K562 (cell line): ENCODE measurements at regions not wholly inside any gene's neighbourhood (a gene's known extent, or its start where the extent isn't known, plus 50 kb on each side); places are given as distances from the start of the nearest gene placed in this dataset.

Source experiments
- ATAC-seq: fragments of 200-7000 bp; cut with Tn5 transposase; 3 replicates; pipeline ENCODE4 v1.9.1; 2020; ENCODE audit warnings: moderate library complexity
- BruUV-seq: library from RNA; stranded (reverse); fragments of 400-500 nt; replicated peaks from 2 replicates; lab custom pipeline; 2021; lab: Mats Ljungman, UMichigan
- CTCF ChIA-PET: fragments of 300-600 bp; formaldehyde crosslinking; extraction: SDS; loops from one replicate; lab custom pipeline; 2021; ENCODE audit warnings: low intra/inter-chr PET ratio; lab: Yijun Ruan, JAX
- POLR2A ChIA-PET: fragments of 300-600, 350-650 bp; sonication (Branson Sonifier 250); formaldehyde crosslinking; extraction: SDS; loops from one replicate; lab custom pipeline; 2021; ENCODE audit warnings: antibody characterized with exemption, inconsistent platforms; lab: Yijun Ruan, JAX
- DNase-seq, 4 experiments: peaks; one replicate each; pipeline versions ENCODE4 v3.0.0 to v3.0.0-alpha.2; 2011 to 2018; ENCODE audit warnings: low spot score in 3 of 4, mixed read lengths in 3 of 4; ENCODE audit errors: extremely low read depth in 1 of 4
- FAIRE-seq: peaks from 2 replicates; lab custom pipeline; 2011; peaks lifted over from hg19 to GRCh38; lab: Jason Lieb, UNC
- H2AFZ ChIP-seq: 2 replicates; pipeline ENCODE4 v1.6.0; 2011; ENCODE audit warnings: low read depth, low read length, control low read depth, inconsistent platforms
- H3K27ac ChIP-seq: fragments of 200-600 bp; 3 replicates; pipeline ENCODE4 v1.8.0; 2011; ENCODE audit warnings: low read depth, mild to moderate bottlenecking, control low read depth, inconsistent platforms, low read length, moderate library complexity, mixed read lengths; ENCODE audit errors: extremely low read depth
- H3K27me3 ChIP-seq, 2 experiments: fragments of 300-600 bp in 1 of 2; 2 replicates in 1 of 2; 3 replicates in 1 of 2; pipeline versions ENCODE4 v1.6.0 to v1.8.0; 2011; ENCODE audit warnings: inconsistent platforms in 2 of 2, low read length in 2 of 2, mild to moderate bottlenecking in 1 of 2, mixed read lengths in 1 of 2, moderate library complexity in 1 of 2; ENCODE audit not compliant: control insufficient read depth in 2 of 2, insufficient read depth in 2 of 2
- H3K36me3 ChIP-seq: fragments of 300-600 bp; 3 replicates; pipeline ENCODE4 v1.8.0; 2011; ENCODE audit warnings: mild to moderate bottlenecking, low read length, inconsistent platforms; ENCODE audit not compliant: control insufficient read depth, insufficient read depth
- H3K4me1 ChIP-seq, 2 experiments: fragments of 200-600 bp in 1 of 2; replicated peaks in 1 of 2; 2 replicates in 1 of 2; 3 replicates in 1 of 2; pipeline versions ENCODE4 v1.5.1 to v1.8.0; 2011; ENCODE audit warnings: inconsistent platforms in 2 of 2, low read length in 2 of 2, mild to moderate bottlenecking in 1 of 2, mixed read lengths in 1 of 2, moderate library complexity in 1 of 2; ENCODE audit not compliant: control insufficient read depth in 2 of 2, insufficient read depth in 2 of 2
- H3K4me2 ChIP-seq: 2 replicates; pipeline ENCODE4 v1.6.1; 2011; ENCODE audit warnings: low read length, control low read depth, inconsistent platforms, mixed read lengths; ENCODE audit not compliant: insufficient read depth
- H3K4me3 ChIP-seq: fragments of 200-600 bp; sonication (generic), shearing (Covaris generic); 2 replicates; pipeline ENCODE4 v1.5.1; 2016; ENCODE audit warnings: control low read depth, inconsistent platforms
- H3K79me2 ChIP-seq: fragments of 200-600 bp; 3 replicates; pipeline ENCODE4 v1.8.0; 2011; ENCODE audit warnings: low read length, inconsistent platforms; ENCODE audit not compliant: control insufficient read depth, insufficient read depth
- H3K9ac ChIP-seq, 2 experiments: 2 replicates each; pipeline versions ENCODE4 v1.6.0 to v1.6.1; 2011; ENCODE audit warnings: low read depth in 2 of 2, low read length in 2 of 2, control low read depth in 1 of 2, inconsistent platforms in 1 of 2, mild to moderate bottlenecking in 1 of 2, mixed read lengths in 1 of 2; ENCODE audit not compliant: insufficient read depth in 1 of 2
- H3K9me1 ChIP-seq: one replicate; pipeline ENCODE4 v1.6.0; 2011; ENCODE audit warnings: inconsistent platforms, mild to moderate bottlenecking, low read length, moderate library complexity; ENCODE audit not compliant: control insufficient read depth, insufficient read depth
- H3K9me3 ChIP-seq: replicated peaks from 2 replicates; pipeline ENCODE4 v1.5.1; 2011; ENCODE audit warnings: low read depth, low read length, inconsistent platforms; ENCODE audit not compliant: control insufficient read depth, insufficient read depth
- H4K20me1 ChIP-seq: replicated peaks from 2 replicates; pipeline ENCODE4 v1.6.1; 2011; ENCODE audit warnings: low read length, inconsistent platforms, mixed read lengths; ENCODE audit not compliant: control insufficient read depth, insufficient read depth
- ATF6 ChIP-seq: sonication (generic); formaldehyde crosslinking; IDR thresholded peaks from 2 replicates; pipeline ENCODE4 v1.4.0; 2020; ENCODE audit warnings: mild to moderate bottlenecking, missing genetic modification reagents
- ETS2 ChIP-seq: IDR thresholded peaks from 2 replicates; pipeline ENCODE4 v1.6.1; 2016; ENCODE audit warnings: borderline replicate concordance, missing genetic modification characterization, mild to moderate bottlenecking, moderate library complexity, missing compliant biosample characterization; ENCODE audit not compliant: poor library complexity, severe bottlenecking
- FOXA1 ChIP-seq: fragments of 450-650 bp; IDR thresholded peaks from 2 replicates; pipeline ENCODE4 v1.6.1; 2016; ENCODE audit warnings: mild to moderate bottlenecking, borderline replicate concordance
- HDAC1 ChIP-seq, 2 experiments: fragments of 450-650 bp; IDR thresholded peaks; 2 replicates each; pipeline ENCODE4 v1.6.1; 2016 to 2017; ENCODE audit warnings: inconsistent platforms in 1 of 2, mild to moderate bottlenecking in 1 of 2, moderate library complexity in 1 of 2
- KDM5B ChIP-seq: fragments of 200-600 bp; sonication (generic); IDR thresholded peaks from 2 replicates; pipeline ENCODE4 v1.6.1; 2012; ENCODE audit warnings: low read depth, mild to moderate bottlenecking, moderate library complexity, low read length, control low read depth, inconsistent platforms; ENCODE audit not compliant: insufficient replicate concordance
- LARP7 ChIP-seq: fragments of 450-650 bp; IDR thresholded peaks from 2 replicates; pipeline ENCODE4 v1.6.1; 2016
- MTA2 ChIP-seq: fragments of 450-650 bp; IDR thresholded peaks from 2 replicates; pipeline ENCODE4 v1.6.1; 2016; ENCODE audit warnings: low read depth
- PHB2 ChIP-seq: fragments of 450-650 bp; IDR thresholded peaks from 2 replicates; pipeline ENCODE4 v1.6.1; 2017; ENCODE audit warnings: low read depth
- PPARD ChIP-seq: fragments of 250-450 bp; sonication (Bioruptor Pico); IDR thresholded peaks from 2 replicates; pipeline ENCODE4 v1.8.0; 2022; ENCODE audit warnings: inconsistent platforms, mild to moderate bottlenecking, moderate library complexity
- RBM15 ChIP-seq: fragments of 200-400 bp; formaldehyde crosslinking; IDR thresholded peaks from 2 replicates; pipeline ENCODE4 v1.6.1; 2018; ENCODE audit warnings: mild to moderate bottlenecking, low read length, moderate library complexity; ENCODE audit not compliant: insufficient read depth
- ZNF354B ChIP-seq: fragments of 250-450 bp; sonication (Bioruptor Pico); IDR thresholded peaks from 2 replicates; pipeline ENCODE4 v1.4.0; 2020
- ZZZ3 ChIP-seq: fragments of 450-650 bp; IDR thresholded peaks from 2 replicates; pipeline ENCODE4 v1.6.1; 2016; ENCODE audit warnings: antibody characterized with exemption, mild to moderate bottlenecking, moderate library complexity
- WGBS: fragments of 100-300 bp; shearing (Covaris generic); methylation state at CpG from one replicate; pipeline ENCODE4 v1.1.6; 2016; ENCODE audit warnings: low coverage, mixed read lengths; ENCODE audit not compliant: insufficient coverage; ENCODE audit errors: missing lambda C conversion rate; 5-methylcytosine and 5-hydroxymethylcytosine counted together
- in situ Hi-C: fragments of 300-500 bp; cut with MboI; formaldehyde crosslinking; loops from 4 replicates; pipeline ENCODE4 v1.15.0; 2018; ENCODE audit warnings: inconsistent platforms, mixed read lengths
- intact Hi-C: fragments of 100-400 bp; cut with micrococcal nuclease; formaldehyde crosslinking; loops from 2 replicates; pipeline ENCODE4 v1.14.2; 2022

- ChIA-PET CTCF (no interaction called here), POLR2A (interaction anchor here (0.5 kb wide), 1 partner anchor 362 kb away, joined by 3 read pairs; no protein-coding TSS in a partner anchor)
- no peak for DNase-seq
- Histone ChIP-seq H3K9ac (no peak overlapping the region), H3K27me3 (peaks cover 0 to 14% of the 10 kb centered on the region in 2 experiments; a peak in 3 of 5 replicates), H3K79me2 (no peaks in the 10 kb centered on the region), H4K20me1 (no peaks in the 10 kb centered on the region), H2AFZ (no peak overlapping the region), H3K4me1 (no peaks in the 10 kb centered on the region), H3K9me3 (no peaks in the 10 kb centered on the region), H3K36me3 (no peaks in the 10 kb centered on the region), H3K27ac (no peak overlapping the region), H3K4me2 (no peak overlapping the region), H3K4me3 (no peak overlapping the region), H3K9me1 (no peaks in the 10 kb centered on the region)
- ATAC-seq = no peak
- in situ Hi-C loops (no loop called here), intact Hi-C loops (no loop called here)
- BruUV-seq = no TSS peak
- TF ChIP-seq RBM15 (no peak), PPARD (CRISPR knock-in tag) (no peak), LARP7 (no peak), ETS2 (no peak), KDM5B (no peak), ZZZ3 (no peak), MTA2 (no peak), PHB2 (no peak), FOXA1 (no peak), HDAC1 (IDR thresholded peaks at IDR 0.05) (no peak), ZNF354B (no peak), ATF6 (CRISPR knock-in tag) (no peak)
- FAIRE-seq = no peak
- WGBS = 0% methylated on average over 4 of the region's 5 CpGs
These were observed 81.3 kb downstream of the GADD45G start for GRCh38 chr9:89686126-89686525.
